Left lung (tissue), 4 donors: ENCODE measurements at regions not wholly inside any gene's neighbourhood (a gene's known extent, or its start where the extent isn't known, plus 50 kb on each side); places are given as distances from the start of the nearest gene placed in this dataset.

ENCODE experiments used
- ATAC-seq: fragments of 200-7000 bp; cut with Tn5 transposase; one replicate; pipeline ENCODE4 v1.9.1; 2020; ENCODE audit warnings: moderate library complexity
- DNase-seq, 4 donors: peaks; one replicate each; pipeline ENCODE4 v3.0.0-alpha.2; 2013 to 2020
- H3K27ac ChIP-seq, 2 donors: fragments of 200-600 bp; sonication (generic) in 1 of 2; one replicate each; pipeline versions ENCODE4 v1.5.0 to v1.8.0; 2020 to 2021
- H3K27me3 ChIP-seq, 2 donors: fragments of 200-600 bp; sonication (generic) in 1 of 2; one replicate each; pipeline versions ENCODE4 v1.5.0 to v1.8.0; 2020 to 2021
- H3K36me3 ChIP-seq, 2 donors: fragments of 200-600 bp; sonication (generic) in 1 of 2; one replicate each; pipeline versions ENCODE4 v1.5.0 to v1.8.0; 2020 to 2021
- H3K4me1 ChIP-seq, 2 donors: fragments of 200-600 bp; one replicate each; pipeline ENCODE4 v1.8.0; 2021
- H3K4me3 ChIP-seq, 2 donors: fragments of 200-600 bp; sonication (generic) in 1 of 2; one replicate each; pipeline versions ENCODE4 v1.5.0 to v1.8.0; 2020 to 2021; ENCODE audit warnings: mild to moderate bottlenecking in 1 of 2
- H3K9me3 ChIP-seq, 2 donors: fragments of 200-600 bp; sonication (generic) in 1 of 2; one replicate each; pipeline versions ENCODE4 v1.5.0 to v1.8.0; 2020 to 2021
- intact Hi-C, 2 donors: fragments of 100-400 bp; cut with DNase I; formaldehyde crosslinking; loops; one replicate each; pipeline versions ENCODE4 v1.11.2 to v1.14.2; 2022
- TF ChIP-seq, protein P1 (sequence below), 2 donors: fragments of 200-600 bp; sonication (generic) in 1 of 2; IDR thresholded peaks; one replicate each; pipeline versions ENCODE4 v1.5.0 to v1.8.0; 2021; ENCODE audit warnings: antibody characterized with exemption in 2 of 2
- donor health status: DM: no; HTN: yes; CAD: no.
- donor health status: DM: no; HTN: no; CAD: no.

DNA sequence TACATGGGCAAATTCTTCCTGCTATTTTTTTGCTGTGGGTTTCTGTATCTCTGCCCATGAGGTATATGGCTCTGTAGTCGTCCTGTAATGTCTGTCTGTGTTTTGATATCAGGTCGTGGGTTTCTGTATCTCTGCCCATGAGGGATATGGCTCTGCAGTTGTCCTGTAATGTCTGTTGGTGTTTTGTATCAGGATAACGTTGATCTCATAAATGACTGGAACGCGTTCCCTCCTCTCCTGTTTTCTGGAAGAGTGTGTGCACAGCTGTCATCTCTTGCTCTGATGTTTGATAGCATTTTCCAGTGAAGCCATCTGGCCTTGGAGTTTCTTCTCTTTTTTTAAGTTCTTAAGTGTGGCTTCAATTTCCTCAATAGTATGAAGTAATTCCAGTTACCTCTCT is 57.2 kb downstream of the SOX1 start:
- peaks cover 0 to 39% of the 10 kb centered on the region in 2 donors for H3K27me3 ChIP-seq
- DNase-seq (no peak), ATAC-seq (no peak)
- no peaks in the 10 kb centered on the region for H3K9me3 ChIP-seq
- no peaks in the 10 kb centered on the region for H3K36me3 ChIP-seq
- intact Hi-C loops, result no loop called here
- TF ChIP-seq, protein P1, sequence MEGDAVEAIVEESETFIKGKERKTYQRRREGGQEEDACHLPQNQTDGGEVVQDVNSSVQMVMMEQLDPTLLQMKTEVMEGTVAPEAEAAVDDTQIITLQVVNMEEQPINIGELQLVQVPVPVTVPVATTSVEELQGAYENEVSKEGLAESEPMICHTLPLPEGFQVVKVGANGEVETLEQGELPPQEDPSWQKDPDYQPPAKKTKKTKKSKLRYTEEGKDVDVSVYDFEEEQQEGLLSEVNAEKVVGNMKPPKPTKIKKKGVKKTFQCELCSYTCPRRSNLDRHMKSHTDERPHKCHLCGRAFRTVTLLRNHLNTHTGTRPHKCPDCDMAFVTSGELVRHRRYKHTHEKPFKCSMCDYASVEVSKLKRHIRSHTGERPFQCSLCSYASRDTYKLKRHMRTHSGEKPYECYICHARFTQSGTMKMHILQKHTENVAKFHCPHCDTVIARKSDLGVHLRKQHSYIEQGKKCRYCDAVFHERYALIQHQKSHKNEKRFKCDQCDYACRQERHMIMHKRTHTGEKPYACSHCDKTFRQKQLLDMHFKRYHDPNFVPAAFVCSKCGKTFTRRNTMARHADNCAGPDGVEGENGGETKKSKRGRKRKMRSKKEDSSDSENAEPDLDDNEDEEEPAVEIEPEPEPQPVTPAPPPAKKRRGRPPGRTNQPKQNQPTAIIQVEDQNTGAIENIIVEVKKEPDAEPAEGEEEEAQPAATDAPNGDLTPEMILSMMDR (IDR thresholded peaks at IDR 0.05), result no peak
- no peak overlapping the region for H3K27ac ChIP-seq
- no peak overlapping the region for H3K4me3 ChIP-seq
- no peaks in the 10 kb centered on the region for H3K4me1 ChIP-seq

DNA sequence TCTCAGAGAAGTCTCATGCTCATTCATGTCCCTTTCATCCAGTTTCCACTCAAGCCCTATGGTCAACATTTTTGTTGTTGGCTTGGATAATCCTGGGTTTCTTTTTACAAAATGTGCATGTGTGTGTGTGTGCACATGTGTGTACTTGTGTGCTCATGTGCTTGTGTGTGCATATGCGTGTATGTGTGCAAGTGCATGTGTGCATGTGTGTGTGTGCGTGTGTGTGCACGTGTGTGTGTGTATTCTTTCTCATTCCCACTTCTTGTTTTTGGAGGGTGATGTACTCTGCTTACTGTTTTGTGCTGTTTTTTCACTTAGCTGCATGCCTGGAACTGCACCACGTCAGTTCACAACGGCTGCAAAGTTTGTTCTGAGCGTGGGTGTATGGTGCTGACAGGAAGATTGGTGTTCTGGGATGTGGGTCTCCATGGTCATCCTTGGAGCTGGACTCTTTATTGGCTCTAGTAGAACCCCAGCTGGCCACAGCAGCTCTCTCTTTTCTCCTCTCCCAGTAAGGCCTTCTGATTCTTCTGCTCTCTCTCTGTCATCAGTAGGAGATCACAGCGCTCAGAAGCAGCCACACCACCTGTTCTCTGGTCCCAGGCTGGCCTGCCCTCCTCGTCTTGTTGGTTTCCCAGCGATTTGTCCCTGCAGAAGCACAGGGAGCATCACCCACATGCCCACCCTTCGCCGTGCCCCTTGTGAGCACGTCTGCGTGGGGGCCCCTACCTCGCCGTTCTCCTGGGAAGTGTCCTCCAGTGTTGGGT is 60.8 kb downstream of the SOX1 start:
- Histone ChIP-seq H3K27me3 (peaks cover 0 to 57% of the 10 kb centered on the region in 2 donors), H3K36me3 (no peaks in the 10 kb centered on the region), H3K4me1 (no peaks in the 10 kb centered on the region), H3K27ac (no peak overlapping the region), H3K9me3 (no peaks in the 10 kb centered on the region), H3K4me3 (no peak overlapping the region)
- TF ChIP-seq, protein P1 (IDR thresholded peaks at IDR 0.05), result no peak
- DNase-seq, result no peak
- no peak for ATAC-seq
- intact Hi-C loops, result no loop called here

DNA sequence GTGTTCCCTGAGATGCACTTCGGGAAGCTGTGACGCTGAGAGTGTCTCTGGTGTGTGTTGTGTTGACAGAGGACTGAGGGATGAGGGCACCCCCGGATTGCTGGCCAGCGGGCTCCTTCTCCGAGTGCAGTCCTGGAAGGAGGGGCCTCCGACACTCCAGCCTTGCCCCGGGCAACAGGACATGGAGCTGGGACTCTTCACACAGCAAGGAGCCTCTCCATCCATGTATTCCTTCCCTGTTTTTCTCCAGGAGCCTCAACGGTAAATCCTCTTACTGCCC is 61.3 kb downstream of the SOX1 start:
- no peaks in the 10 kb centered on the region for H3K9me3 ChIP-seq
- H3K4me1 ChIP-seq, result no peaks in the 10 kb centered on the region
- H3K36me3 ChIP-seq, result no peaks in the 10 kb centered on the region
- intact Hi-C loops, result no loop called here
- no peak for DNase-seq
- no peak overlapping the region for H3K27ac ChIP-seq
- no peak overlapping the region for H3K4me3 ChIP-seq
- H3K27me3 ChIP-seq, result peaks cover 0 to 57% of the 10 kb centered on the region in 2 donors
- TF ChIP-seq, protein P1 (IDR thresholded peaks at IDR 0.05), result no peak
- no peak for ATAC-seq

DNA sequence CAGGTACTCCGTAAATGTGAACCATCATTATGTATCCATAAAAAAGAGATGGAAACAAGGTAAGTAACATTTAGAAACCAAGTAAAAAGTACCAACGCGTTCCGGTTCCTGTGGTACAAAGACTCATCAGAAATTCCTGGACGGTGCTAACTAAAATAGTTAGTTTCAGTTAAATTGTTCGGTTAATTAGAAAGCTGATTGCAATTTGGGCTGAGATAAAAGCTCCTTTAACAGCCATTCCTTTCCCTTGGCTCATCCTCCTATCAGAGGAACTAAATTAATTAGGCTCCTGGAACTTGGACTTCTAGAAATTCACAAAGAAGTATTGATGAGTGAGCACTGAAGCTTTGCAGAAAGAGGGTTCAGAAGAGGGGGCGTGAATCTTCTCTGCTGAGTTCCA is 63.5 kb downstream of the SOX1 start:
- Histone ChIP-seq H3K4me3 (no peak overlapping the region), H3K36me3 (no peaks in the 10 kb centered on the region), H3K4me1 (no peaks in the 10 kb centered on the region), H3K27me3 (peaks cover 0 to 56% of the 10 kb centered on the region in 2 donors), H3K27ac (no peak overlapping the region), H3K9me3 (no peaks in the 10 kb centered on the region)
- TF ChIP-seq, protein P1 (IDR thresholded peaks at IDR 0.05), result no peak
- intact Hi-C loops, result no loop called here
- ATAC-seq (no peak), DNase-seq (no peak)

DNA sequence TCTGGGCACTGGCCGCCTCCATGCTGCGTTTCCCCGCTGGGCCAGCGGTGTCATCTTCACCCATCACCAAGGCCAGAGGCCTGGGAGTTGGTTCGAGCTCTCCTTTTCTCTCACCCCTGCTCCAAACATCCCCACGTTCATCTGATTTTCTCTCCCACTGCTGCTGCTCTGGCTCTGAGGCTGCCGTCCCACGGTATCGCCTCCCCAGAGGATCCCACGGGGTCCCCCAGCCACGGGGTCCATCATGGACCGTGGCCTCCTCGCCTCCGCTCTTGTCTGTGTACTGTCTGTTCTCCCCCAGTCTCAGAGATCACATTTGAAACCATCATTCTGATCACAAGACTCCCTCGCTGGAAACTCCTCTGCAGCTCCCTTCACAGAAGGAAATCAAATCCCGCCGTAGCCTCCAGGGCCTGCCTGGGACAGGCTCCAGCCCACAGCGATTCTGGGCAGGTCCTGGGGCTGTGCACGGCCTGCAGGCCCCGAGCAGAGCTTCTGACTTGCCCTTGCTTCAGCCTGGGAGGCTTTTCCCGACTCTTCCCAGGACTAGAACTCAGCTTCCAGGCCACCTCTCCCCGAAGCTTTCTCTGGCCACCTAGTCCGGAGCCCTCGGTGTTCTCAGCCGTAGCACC is 64.2 kb downstream of the SOX1 start:
- Histone ChIP-seq H3K4me3 (no peak overlapping the region), H3K27ac (no peak overlapping the region), H3K27me3 (peaks cover 0 to 53% of the 10 kb centered on the region in 2 donors), H3K9me3 (no peaks in the 10 kb centered on the region), H3K4me1 (no peaks in the 10 kb centered on the region), H3K36me3 (no peaks in the 10 kb centered on the region)
- TF ChIP-seq, protein P1 (IDR thresholded peaks at IDR 0.05), result no peak
- intact Hi-C loops, result no loop called here
- no peak for ATAC-seq
- no peak for DNase-seq
